RWPE2 (cell line): ENCODE measurements at regions not wholly inside any gene's neighbourhood (a gene's known extent, or its start where the extent isn't known, plus 50 kb on each side); places are given as distances from the start of the nearest gene placed in this dataset.

ENCODE experiments used
- ATAC-seq: fragments of 200-7000 bp; cut with Tn5 transposase; 3 replicates; pipeline ENCODE4 v1.9.1; 2021; ENCODE audit warnings: low read depth
- DNase-seq: peaks from one replicate; pipeline ENCODE4 v3.0.0-alpha.2; 2020; ENCODE audit warnings: low spot score
- H3K27ac ChIP-seq: fragments of 450-650 bp; 2 replicates; pipeline ENCODE4 v1.5.1; 2017; ENCODE audit warnings: mild to moderate bottlenecking; ENCODE audit not compliant: poor library complexity, severe bottlenecking
- H3K27me3 ChIP-seq: fragments of 250-450 bp; sonication (Bioruptor Pico); 2 replicates; pipeline ENCODE4 v1.5.1; 2021; ENCODE audit warnings: mild to moderate bottlenecking, moderate library complexity; ENCODE audit not compliant: insufficient read depth, poor library complexity, severe bottlenecking
- H3K36me3 ChIP-seq: fragments of 250-450 bp; sonication (Bioruptor Pico); 2 replicates; pipeline ENCODE4 v1.5.1; 2020; ENCODE audit warnings: low read depth, mild to moderate bottlenecking, moderate library complexity
- H3K4me1 ChIP-seq: fragments of 250-450 bp; sonication (Bioruptor Pico); 2 replicates; pipeline ENCODE4 v1.5.1; 2021; ENCODE audit warnings: mild to moderate bottlenecking, moderate library complexity; ENCODE audit not compliant: insufficient read depth, poor library complexity, severe bottlenecking
- H3K4me3 ChIP-seq: fragments of 250-450 bp; sonication (Bioruptor Pico); 2 replicates; pipeline ENCODE4 v1.5.1; 2021; ENCODE audit warnings: mild to moderate bottlenecking, moderate library complexity; ENCODE audit not compliant: severe bottlenecking
- H3K9me3 ChIP-seq: fragments of 250-450 bp; sonication (Bioruptor Pico); 2 replicates; pipeline ENCODE4 v1.5.1; 2021; ENCODE audit warnings: mild to moderate bottlenecking, moderate library complexity; ENCODE audit not compliant: severe bottlenecking
- CTCF ChIP-seq: fragments of 450-650 bp; IDR thresholded peaks from one replicate; pipeline ENCODE4 v1.5.1; 2017; ENCODE audit warnings: mild to moderate bottlenecking, moderate library complexity; ENCODE audit not compliant: poor library complexity, severe bottlenecking

- no peak for DNase-seq
- no peaks in the 10 kb centered on the region for H3K9me3 ChIP-seq
- no peak for ATAC-seq
- no peak overlapping the region for H3K4me3 ChIP-seq
- H3K4me1 ChIP-seq: no peaks in the 10 kb centered on the region
- TF ChIP-seq CTCF: no peak
- H3K27me3 ChIP-seq: no peaks in the 10 kb centered on the region
- no peak overlapping the region for H3K27ac ChIP-seq
- H3K36me3 ChIP-seq: no peaks in the 10 kb centered on the region
Observed at GRCh38 chr1:212495766-212496494, 63.2 kb downstream of the NENF start.

- no peak for TF ChIP-seq CTCF
- Histone ChIP-seq H3K27me3 (no peaks in the 10 kb centered on the region), H3K4me1 (no peaks in the 10 kb centered on the region), H3K4me3 (no peak overlapping the region), H3K9me3 (no peaks in the 10 kb centered on the region), H3K36me3 (no peaks in the 10 kb centered on the region), H3K27ac (no peak overlapping the region)
- ATAC-seq: no peak
- no peak for DNase-seq
Observed at GRCh38 chr1:212496682-212497081, 64.0 kb downstream of the NENF start.

GRCh38 chr1:212497553-212497952 is 64.8 kb downstream of the NENF start:
- no peaks in the 10 kb centered on the region for H3K27me3 ChIP-seq
- H3K4me3 ChIP-seq: no peak overlapping the region
- ATAC-seq (no peak), DNase-seq (no peak)
- no peaks in the 10 kb centered on the region for H3K9me3 ChIP-seq
- no peaks in the 10 kb centered on the region for H3K4me1 ChIP-seq
- no peak for TF ChIP-seq CTCF
- H3K36me3 ChIP-seq: no peaks in the 10 kb centered on the region
- no peak overlapping the region for H3K27ac ChIP-seq

GRCh38 chr1:212498283-212499040 is 65.7 kb downstream of the NENF start:
- ATAC-seq (peak; percentile 83), DNase-seq (no peak)
- Histone ChIP-seq H3K27me3 (no peaks in the 10 kb centered on the region), H3K27ac (no peak overlapping the region), H3K9me3 (no peaks in the 10 kb centered on the region), H3K36me3 (no peaks in the 10 kb centered on the region), H3K4me3 (no peak overlapping the region), H3K4me1 (no peaks in the 10 kb centered on the region)
- TF ChIP-seq CTCF: no peak

GRCh38 chr1:212500351-212500750 is 67.6 kb downstream of the NENF start:
- H3K36me3 ChIP-seq: no peaks in the 10 kb centered on the region
- no peak for ATAC-seq
- H3K27ac ChIP-seq: no peak overlapping the region
- H3K9me3 ChIP-seq: no peaks in the 10 kb centered on the region
- no peaks in the 10 kb centered on the region for H3K4me1 ChIP-seq
- no peaks in the 10 kb centered on the region for H3K27me3 ChIP-seq
- DNase-seq: no peak
- no peak overlapping the region for H3K4me3 ChIP-seq
- TF ChIP-seq CTCF: no peak
